CD14-positive monocyte (primary cell): ENCODE measurements at regions not wholly inside any gene's neighbourhood (a gene's known extent, or its start where the extent isn't known, plus 50 kb on each side); places are given as distances from the start of the nearest gene placed in this dataset.

Experiments used
- DNase-seq, 3 donors: peaks; one replicate each; pipeline ENCODE4 v3.0.0-alpha.2; 2011 to 2022
- H2AFZ ChIP-seq: 2 replicates; pipeline ENCODE4 v1.6.0; 2012; ENCODE audit warnings: mild to moderate bottlenecking, low read depth, low read length, inconsistent platforms; ENCODE audit not compliant: insufficient read depth, poor library complexity, severe bottlenecking
- H3K27ac ChIP-seq, 2 donors: 1 replicate in 1 of 2; 2 replicates in 1 of 2; pipeline ENCODE4 v1.5.1; 2012 to 2013; ENCODE audit warnings: low read length in 2 of 2, control low read depth in 1 of 2, inconsistent platforms in 1 of 2, low read depth in 1 of 2, mild to moderate bottlenecking in 1 of 2
- H3K27me3 ChIP-seq, 2 donors: one replicate each; pipeline versions ENCODE4 v1.6.0 to v1.6.1; 2011 to 2013; ENCODE audit warnings: low read length in 2 of 2; ENCODE audit not compliant: control insufficient read depth in 2 of 2, insufficient read depth in 2 of 2
- H3K36me3 ChIP-seq, 2 donors: replicated peaks in 1 of 2; 1 replicate in 1 of 2; 2 replicates in 1 of 2; pipeline versions ENCODE4 v1.5.1 to v1.6.1; 2012 to 2013; ENCODE audit warnings: low read length in 2 of 2, control low read depth in 1 of 2, inconsistent platforms in 1 of 2, mild to moderate bottlenecking in 1 of 2; ENCODE audit not compliant: insufficient read depth in 2 of 2, control insufficient read depth in 1 of 2
- H3K4me1 ChIP-seq, 2 donors: 1 replicate in 1 of 2; 2 replicates in 1 of 2; pipeline versions ENCODE4 v1.5.1 to v1.6.1; 2012 to 2013; ENCODE audit warnings: low read length in 2 of 2, control low read depth in 1 of 2, inconsistent platforms in 1 of 2, mild to moderate bottlenecking in 1 of 2, moderate library complexity in 1 of 2; ENCODE audit not compliant: insufficient read depth in 2 of 2, control insufficient read depth in 1 of 2
- H3K4me2 ChIP-seq: replicated peaks from 2 replicates; pipeline ENCODE3; 2012; ENCODE audit warnings: low read length, moderate library complexity, mild to moderate bottlenecking; ENCODE audit not compliant: poor library complexity, severe bottlenecking; ENCODE audit errors: extremely low read depth
- H3K4me3 ChIP-seq, 3 experiments: fragments of 200-600 bp in 1 of 3; sonication (generic) in 1 of 3; replicated peaks in 1 of 3; 1 replicate in 2 of 3; 2 replicates in 1 of 3; pipeline ENCODE4 v1.5.1; 2011 to 2013; ENCODE audit warnings: low read length in 3 of 3, mild to moderate bottlenecking in 3 of 3, control low read depth in 2 of 3, low read depth in 2 of 3, inconsistent platforms in 1 of 3, moderate library complexity in 1 of 3
- H3K79me2 ChIP-seq: 2 replicates; pipeline ENCODE4 v1.6.0; 2012; ENCODE audit warnings: mild to moderate bottlenecking, control low read depth, inconsistent platforms, low read length, moderate library complexity; ENCODE audit not compliant: insufficient read depth
- H3K9ac ChIP-seq: 2 replicates; pipeline ENCODE4 v1.6.0; 2017; ENCODE audit warnings: low read length, mild to moderate bottlenecking; ENCODE audit not compliant: insufficient read depth, poor library complexity, severe bottlenecking
- H3K9me3 ChIP-seq, 2 donors: replicated peaks in 1 of 2; 1 replicate in 1 of 2; 2 replicates in 1 of 2; pipeline versions ENCODE4 v1.5.1 to v1.6.1; 2012 to 2013; ENCODE audit warnings: low read length in 2 of 2, control low read depth in 1 of 2; ENCODE audit not compliant: control insufficient read depth in 1 of 2, insufficient read depth in 1 of 2
- H4K20me1 ChIP-seq: 2 replicates; pipeline ENCODE4 v1.6.0; 2012; ENCODE audit warnings: mild to moderate bottlenecking, low read length, control low read depth, moderate library complexity; ENCODE audit not compliant: insufficient read depth
- H3K27ac Mint-ChIP-seq, 7 donors: one replicate each; pipeline ENCODE4 v1.8.0; 2020; ENCODE audit warnings: mild to moderate bottlenecking in 7 of 7, mixed read lengths in 7 of 7, moderate library complexity in 6 of 7, inconsistent platforms in 2 of 7
- H3K27me3 Mint-ChIP-seq, 3 donors: one replicate each; pipeline ENCODE4 v1.8.0; 2021 to 2022; ENCODE audit warnings: low read depth in 3 of 3, mild to moderate bottlenecking in 3 of 3, mixed read lengths in 3 of 3, moderate library complexity in 3 of 3, inconsistent platforms in 1 of 3
- H3K36me3 Mint-ChIP-seq, 2 donors: one replicate each; pipeline ENCODE4 v1.8.0; 2020; ENCODE audit warnings: mixed read lengths in 2 of 2, inconsistent platforms in 1 of 2, mild to moderate bottlenecking in 1 of 2
- H3K4me1 Mint-ChIP-seq: one replicate; pipeline ENCODE4 v1.8.0; 2020; ENCODE audit warnings: mild to moderate bottlenecking, mixed read lengths
- H3K4me3 Mint-ChIP-seq, 2 donors: one replicate each; pipeline ENCODE4 v1.8.0; 2020; ENCODE audit warnings: mild to moderate bottlenecking in 2 of 2, mixed read lengths in 2 of 2, moderate library complexity in 1 of 2
- H3K9me3 Mint-ChIP-seq, 7 donors: one replicate each; pipeline ENCODE4 v1.8.0; 2020 to 2022; ENCODE audit warnings: mixed read lengths in 7 of 7, mild to moderate bottlenecking in 6 of 7, moderate library complexity in 6 of 7, inconsistent platforms in 2 of 7
- CTCF ChIP-seq: fragments of 200-600 bp; IDR thresholded peaks from one replicate; pipeline ENCODE4 v1.8.0; 2022; ENCODE audit warnings: antibody characterized with exemption, mild to moderate bottlenecking
- WGBS: methylation state at CpG from one replicate; pipeline ENCODE4 v1.1.5; 2013; ENCODE audit warnings: missing lambda C conversion rate; ENCODE audit not compliant: insufficient coverage; 5-methylcytosine and 5-hydroxymethylcytosine counted together
- intact Hi-C, 2 donors: fragments of 100-400 bp; cut with micrococcal nuclease; formaldehyde crosslinking; loops; one replicate each; pipeline versions ENCODE4 v1.15.0 to v1.15.1; 2023

GRCh38 chr2:129061769-129062121 is 743.1 kb upstream of the HS6ST1 start:
- Histone ChIP-seq H3K79me2 (no peaks in the 10 kb centered on the region), H3K4me2 (no peak overlapping the region), H3K36me3 (no peaks in the 10 kb centered on the region), H3K4me3 (no peak overlapping the region), H3K4me1 (no peaks in the 10 kb centered on the region), H3K27me3 (no peaks in the 10 kb centered on the region), H4K20me1 (no peaks in the 10 kb centered on the region), H3K9ac (no peak overlapping the region), H3K27ac (no peak overlapping the region), H3K9me3 (no peaks in the 10 kb centered on the region), H2AFZ (no peak overlapping the region)
- Mint-ChIP-seq H3K9me3 (peaks cover 0 to 2% (median 0%) of the 10 kb centered on the region in 7 donors), H3K36me3 (no peaks in the 10 kb centered on the region), H3K27ac (no peak overlapping the region), H3K27me3 (no peaks in the 10 kb centered on the region), H3K4me3 (no peak overlapping the region), H3K4me1 (no peaks in the 10 kb centered on the region)
- TF ChIP-seq CTCF: no peak
- no peak for DNase-seq
- intact Hi-C loops: no loop called here
- WGBS: no CpG with 5 or more reads among the region's 1 CpG

- H3K9me3 Mint-ChIP-seq: peaks cover 0 to 2% (median 0%) of the 10 kb centered on the region in 7 donors
- H3K27ac ChIP-seq: no peak overlapping the region
- no peaks in the 10 kb centered on the region for H4K20me1 ChIP-seq
- no peak overlapping the region for H3K27ac Mint-ChIP-seq
- no peak overlapping the region for H3K4me3 Mint-ChIP-seq
- no peak overlapping the region for H3K4me3 ChIP-seq
- H3K4me1 Mint-ChIP-seq: no peaks in the 10 kb centered on the region
- intact Hi-C loops: no loop called here
- DNase-seq: no peak
- H3K9ac ChIP-seq: no peak overlapping the region
- TF ChIP-seq CTCF: no peak
- H3K4me2 ChIP-seq: no peak overlapping the region
- H3K4me1 ChIP-seq: no peaks in the 10 kb centered on the region
- H3K79me2 ChIP-seq: no peaks in the 10 kb centered on the region
- WGBS: 95% methylated on average over 5 of the region's 9 CpGs
- no peaks in the 10 kb centered on the region for H3K9me3 ChIP-seq
- no peaks in the 10 kb centered on the region for H3K36me3 ChIP-seq
- no peak overlapping the region for H2AFZ ChIP-seq
- H3K36me3 Mint-ChIP-seq: no peaks in the 10 kb centered on the region
- H3K27me3 ChIP-seq: no peaks in the 10 kb centered on the region
- no peaks in the 10 kb centered on the region for H3K27me3 Mint-ChIP-seq
These were observed 743.7 kb upstream of the HS6ST1 start for GRCh38 chr2:129062146-129062912.
